HEK293 (cell line): ENCODE measurements at regions not wholly inside any gene's neighbourhood (a gene's known extent, or its start where the extent isn't known, plus 50 kb on each side); places are given as distances from the start of the nearest gene placed in this dataset.

Experiments
- CTCF ChIA-PET: fragments of 350-600 bp; formaldehyde crosslinking; extraction: SDS; loops from one replicate; lab custom pipeline; 2021; ENCODE audit warnings: antibody characterized with exemption; lab: Yijun Ruan, JAX
- POLR2A ChIA-PET: fragments of 300-600 bp; formaldehyde crosslinking; extraction: SDS; loops from one replicate; lab custom pipeline; 2020; ENCODE audit warnings: antibody characterized with exemption, inconsistent platforms; lab: Yijun Ruan, JAX
- H3K27ac ChIP-seq: fragments of 200-500 bp; sonication (Bioruptor generic); 2 replicates; pipeline ENCODE4 v1.5.1; 2014; ENCODE audit warnings: low read depth, low read length, control low read depth, inconsistent platforms; ENCODE audit errors: extremely low read depth
- H3K36me3 ChIP-seq, 2 experiments: fragments of 200-500 bp in 1 of 2; sonication (Bioruptor generic) in 1 of 2; 1 replicate in 1 of 2; 2 replicates in 1 of 2; pipeline ENCODE4 v1.5.1; 2014 to 2017; ENCODE audit warnings: inconsistent platforms in 2 of 2, low read length in 2 of 2; ENCODE audit not compliant: control insufficient read depth in 2 of 2, insufficient read depth in 1 of 2
- H3K4me1 ChIP-seq: fragments of 200-500 bp; sonication (Bioruptor generic); 2 replicates; pipeline ENCODE4 v1.5.1; 2014; ENCODE audit warnings: mild to moderate bottlenecking, low read length, inconsistent platforms; ENCODE audit not compliant: control insufficient read depth, insufficient read depth
- H3K4me3 ChIP-seq: 2 replicates; pipeline ENCODE4 v1.5.1; 2011; ENCODE audit warnings: low read depth, mild to moderate bottlenecking, control low read depth, low read length, moderate library complexity
- H3K9me3 ChIP-seq: fragments of 200-500 bp; sonication (Bioruptor generic); 2 replicates; pipeline ENCODE4 v1.5.1; 2014; ENCODE audit warnings: low read depth, low read length, inconsistent platforms; ENCODE audit not compliant: control insufficient read depth, insufficient read depth
- IKZF3 ChIP-seq: fragments of 450-650 bp; IDR thresholded peaks from 2 replicates; pipeline ENCODE4 v1.5.0; 2018; ENCODE audit warnings: missing biosample characterization, mild to moderate bottlenecking, missing genetic modification characterization, moderate library complexity
- KLF8 ChIP-seq: fragments of 450-650 bp; formaldehyde crosslinking; IDR thresholded peaks from 2 replicates; pipeline ENCODE4 v1.5.1; 2016; ENCODE audit warnings: missing biosample characterization, missing genetic modification characterization
- SP7 ChIP-seq: fragments of 450-650 bp; formaldehyde crosslinking; IDR thresholded peaks from 2 replicates; pipeline ENCODE4 v1.5.1; 2016; ENCODE audit warnings: missing biosample characterization, missing genetic modification characterization
- ZBTB49 ChIP-seq: fragments of 450-650 bp; formaldehyde crosslinking; IDR thresholded peaks from 2 replicates; pipeline ENCODE4 v1.5.1; 2016; ENCODE audit warnings: missing biosample characterization, missing genetic modification characterization, low read depth
- ZNF140 ChIP-seq: fragments of 450-650 bp; formaldehyde crosslinking; IDR thresholded peaks from 2 replicates; pipeline ENCODE4 v1.5.1; 2016; ENCODE audit warnings: missing biosample characterization, missing genetic modification characterization
- ZNF26 ChIP-seq: fragments of 450-650 bp; formaldehyde crosslinking; IDR thresholded peaks from 2 replicates; pipeline ENCODE4 v1.5.1; 2016; ENCODE audit warnings: missing biosample characterization, missing genetic modification characterization
- ZNF311 ChIP-seq: fragments of 450-650 bp; formaldehyde crosslinking; IDR thresholded peaks from 2 replicates; pipeline ENCODE4 v1.5.1; 2017; ENCODE audit warnings: missing biosample characterization, missing genetic modification characterization, borderline replicate concordance
- ZNF433 ChIP-seq: fragments of 450-650 bp; formaldehyde crosslinking; IDR thresholded peaks from 2 replicates; pipeline ENCODE4 v1.5.1; 2016; ENCODE audit warnings: missing biosample characterization, missing genetic modification characterization, low read depth
- ZNF48 ChIP-seq: fragments of 450-650 bp; formaldehyde crosslinking; IDR thresholded peaks from 2 replicates; pipeline ENCODE4 v1.5.1; 2016; ENCODE audit warnings: missing biosample characterization, missing genetic modification characterization
- ZNF610 ChIP-seq: fragments of 450-650 bp; formaldehyde crosslinking; IDR thresholded peaks from 2 replicates; pipeline ENCODE4 v1.5.1; 2016; ENCODE audit warnings: missing biosample characterization, missing genetic modification characterization, borderline replicate concordance
- ZNF707 ChIP-seq: fragments of 450-650 bp; formaldehyde crosslinking; IDR thresholded peaks from 2 replicates; pipeline ENCODE4 v1.5.1; 2016; ENCODE audit warnings: missing biosample characterization, missing genetic modification characterization
- ZNF791 ChIP-seq: fragments of 450-650 bp; formaldehyde crosslinking; IDR thresholded peaks from 2 replicates; pipeline ENCODE4 v1.5.1; 2016; ENCODE audit warnings: missing biosample characterization, missing genetic modification characterization
- TF ChIP-seq, protein P1 (sequence below): fragments of 450-650 bp; formaldehyde crosslinking; IDR thresholded peaks from 2 replicates; pipeline ENCODE4 v1.5.1; 2016; ENCODE audit warnings: missing biosample characterization, missing genetic modification characterization
- TF ChIP-seq, protein P2 (sequence below): fragments of 450-650 bp; formaldehyde crosslinking; IDR thresholded peaks from 2 replicates; pipeline ENCODE4 v1.5.1; 2016; ENCODE audit warnings: missing biosample characterization, missing genetic modification characterization, low read depth

- POLR2A ChIA-PET: no interaction called here
- CTCF ChIA-PET: no interaction called here
- no peak for TF ChIP-seq ZNF311 (tag by site-specific recombination)
- no peak for TF ChIP-seq ZNF433 (tag by site-specific recombination)
- TF ChIP-seq ZNF791: no peak
- no peak for TF ChIP-seq ZNF140 (tag by site-specific recombination)
- TF ChIP-seq, protein P1, sequence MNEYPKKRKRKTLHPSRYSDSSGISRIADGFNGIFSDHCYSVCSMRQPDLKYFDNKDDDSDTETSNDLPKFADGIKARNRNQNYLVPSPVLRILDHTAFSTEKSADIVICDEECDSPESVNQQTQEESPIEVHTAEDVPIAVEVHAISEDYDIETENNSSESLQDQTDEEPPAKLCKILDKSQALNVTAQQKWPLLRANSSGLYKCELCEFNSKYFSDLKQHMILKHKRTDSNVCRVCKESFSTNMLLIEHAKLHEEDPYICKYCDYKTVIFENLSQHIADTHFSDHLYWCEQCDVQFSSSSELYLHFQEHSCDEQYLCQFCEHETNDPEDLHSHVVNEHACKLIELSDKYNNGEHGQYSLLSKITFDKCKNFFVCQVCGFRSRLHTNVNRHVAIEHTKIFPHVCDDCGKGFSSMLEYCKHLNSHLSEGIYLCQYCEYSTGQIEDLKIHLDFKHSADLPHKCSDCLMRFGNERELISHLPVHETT (tag by site-specific recombination): no peak
- TF ChIP-seq, protein P2, sequence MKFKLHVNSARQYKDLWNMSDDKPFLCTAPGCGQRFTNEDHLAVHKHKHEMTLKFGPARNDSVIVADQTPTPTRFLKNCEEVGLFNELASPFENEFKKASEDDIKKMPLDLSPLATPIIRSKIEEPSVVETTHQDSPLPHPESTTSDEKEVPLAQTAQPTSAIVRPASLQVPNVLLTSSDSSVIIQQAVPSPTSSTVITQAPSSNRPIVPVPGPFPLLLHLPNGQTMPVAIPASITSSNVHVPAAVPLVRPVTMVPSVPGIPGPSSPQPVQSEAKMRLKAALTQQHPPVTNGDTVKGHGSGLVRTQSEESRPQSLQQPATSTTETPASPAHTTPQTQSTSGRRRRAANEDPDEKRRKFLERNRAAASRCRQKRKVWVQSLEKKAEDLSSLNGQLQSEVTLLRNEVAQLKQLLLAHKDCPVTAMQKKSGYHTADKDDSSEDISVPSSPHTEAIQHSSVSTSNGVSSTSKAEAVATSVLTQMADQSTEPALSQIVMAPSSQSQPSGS (tag by site-specific recombination): no peak
- no peak for TF ChIP-seq ZNF610 (tag by site-specific recombination)
- no peak for TF ChIP-seq ZNF707 (tag by site-specific recombination)
- TF ChIP-seq IKZF3 (tag by site-specific recombination): no peak
- no peaks in the 10 kb centered on the region for H3K4me1 ChIP-seq
- no peaks in the 10 kb centered on the region for H3K36me3 ChIP-seq
- H3K27ac ChIP-seq: no peak overlapping the region
- no peak overlapping the region for H3K4me3 ChIP-seq
- H3K9me3 ChIP-seq: no peaks in the 10 kb centered on the region
Measured at GRCh38 chr11:42329929-42330565, 870.6 kb upstream of the LRRC4C start.

DNA sequence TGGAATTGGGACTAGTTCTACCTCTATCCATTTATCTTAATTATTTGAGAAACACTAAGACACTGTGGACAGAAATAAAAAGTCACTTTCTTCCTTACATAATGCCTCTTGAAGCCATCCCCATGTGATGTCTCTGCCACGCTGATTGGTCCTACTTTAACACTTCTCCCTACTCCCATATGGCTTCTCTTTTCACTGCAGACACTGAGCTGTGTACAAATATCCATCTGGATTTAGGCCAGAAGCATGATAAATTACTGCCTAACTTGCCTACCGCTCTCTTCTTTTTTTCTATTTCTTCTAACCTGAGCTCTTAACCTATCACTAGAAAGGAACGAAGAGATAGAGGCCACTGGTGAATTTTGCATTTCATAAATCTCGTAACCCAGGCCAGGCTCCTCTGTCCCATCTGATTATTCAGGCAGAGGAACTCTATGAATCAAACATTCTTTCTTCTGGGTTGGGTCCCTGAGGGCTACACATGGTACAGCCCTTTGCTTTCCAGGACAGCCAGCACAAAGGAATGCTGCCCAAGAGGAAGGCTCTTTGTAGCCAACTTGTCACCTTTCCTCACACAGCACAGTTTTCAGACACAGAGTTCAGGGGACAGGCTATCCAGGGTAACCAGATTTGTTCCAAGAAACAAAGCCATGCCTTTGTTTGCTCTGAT lies 878.5 kb upstream of the LRRC4C start:
- Histone ChIP-seq H3K4me1 (no peaks in the 10 kb centered on the region), H3K4me3 (no peak overlapping the region), H3K36me3 (no peaks in the 10 kb centered on the region), H3K27ac (no peak overlapping the region), H3K9me3 (no peaks in the 10 kb centered on the region)
- POLR2A ChIA-PET: no interaction called here
- TF ChIP-seq KLF8 (tag by site-specific recombination) (no peak), SP7 (tag by site-specific recombination) (no peak), ZBTB49 (no peak), ZNF26 (tag by site-specific recombination) (no peak), ZNF48 (tag by site-specific recombination) (no peak)
- CTCF ChIA-PET: no interaction called here
